ENCODE measurements at regions not wholly inside any gene's neighbourhood (a gene's known extent, or its start where the extent isn't known, plus 50 kb on each side); places are given as distances from the start of the nearest gene placed in this dataset.

GRCh38 chr1:4025752-4026151, 125.7 kb upstream of the C1orf174 start:
- TF ChIP-seq CTCF (IDR thresholded peaks at IDR 0.05) (no peak), POLR2AphosphoS5 (IDR thresholded peaks at IDR 0.05) (no peak), POLR2A (IDR thresholded peaks at IDR 0.05) (no peak), EP300 (IDR thresholded peaks at IDR 0.05) (no peak)
